ENCODE measurements at regions not wholly inside any gene's neighbourhood (a gene's known extent, or its start where the extent isn't known, plus 50 kb on each side); places are given as distances from the start of the nearest gene placed in this dataset.
A peak's percentile ranks its signal among the peaks of the same experiment; 100 is the strongest.

DNA sequence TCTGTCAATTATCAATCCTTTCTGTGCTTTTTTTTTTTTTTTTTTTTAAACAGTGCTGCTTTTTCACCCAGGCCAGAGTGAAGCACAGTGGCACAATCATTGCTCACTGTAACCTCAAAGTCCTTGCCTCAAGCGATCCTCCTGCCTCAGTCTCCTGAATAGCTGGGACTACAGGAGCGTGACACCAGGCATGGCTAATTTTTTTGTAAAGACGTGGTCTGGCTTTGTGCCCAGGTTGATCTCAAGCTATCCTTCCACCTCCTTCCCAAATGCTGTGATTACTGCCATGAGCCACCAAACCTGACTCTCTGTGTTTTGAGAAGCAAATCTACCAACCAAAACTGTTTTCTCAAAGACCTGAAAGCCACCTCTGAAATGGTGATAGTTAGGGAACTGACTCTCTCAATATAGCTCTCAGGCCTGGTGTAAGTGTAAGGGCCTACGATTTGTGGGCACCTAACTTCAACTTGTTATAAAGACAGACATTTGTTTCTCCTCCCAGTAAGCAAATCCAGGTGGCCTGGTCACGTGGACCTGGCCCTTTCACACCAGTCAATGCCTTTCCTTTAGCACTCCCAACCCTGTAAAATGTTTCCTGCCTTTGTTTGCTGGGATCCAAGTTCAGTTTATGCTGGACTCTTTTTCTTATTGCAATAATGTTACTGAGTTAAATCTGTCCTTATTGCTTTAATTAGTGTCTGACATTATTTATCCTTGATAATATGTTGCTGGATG lies 2015.9 kb downstream of the PCDH7 start:
- Histone ChIP-seq H3K36me3 (no peaks in the 10 kb centered on the region), H3K9me3 (no peaks in the 10 kb centered on the region), H3K27ac (no peak overlapping the region), H3K4me3 (no peak overlapping the region), H3K27me3 (no peaks in the 10 kb centered on the region), H3K4me1 (no peaks in the 10 kb centered on the region)
- TF ChIP-seq, protein P1, sequence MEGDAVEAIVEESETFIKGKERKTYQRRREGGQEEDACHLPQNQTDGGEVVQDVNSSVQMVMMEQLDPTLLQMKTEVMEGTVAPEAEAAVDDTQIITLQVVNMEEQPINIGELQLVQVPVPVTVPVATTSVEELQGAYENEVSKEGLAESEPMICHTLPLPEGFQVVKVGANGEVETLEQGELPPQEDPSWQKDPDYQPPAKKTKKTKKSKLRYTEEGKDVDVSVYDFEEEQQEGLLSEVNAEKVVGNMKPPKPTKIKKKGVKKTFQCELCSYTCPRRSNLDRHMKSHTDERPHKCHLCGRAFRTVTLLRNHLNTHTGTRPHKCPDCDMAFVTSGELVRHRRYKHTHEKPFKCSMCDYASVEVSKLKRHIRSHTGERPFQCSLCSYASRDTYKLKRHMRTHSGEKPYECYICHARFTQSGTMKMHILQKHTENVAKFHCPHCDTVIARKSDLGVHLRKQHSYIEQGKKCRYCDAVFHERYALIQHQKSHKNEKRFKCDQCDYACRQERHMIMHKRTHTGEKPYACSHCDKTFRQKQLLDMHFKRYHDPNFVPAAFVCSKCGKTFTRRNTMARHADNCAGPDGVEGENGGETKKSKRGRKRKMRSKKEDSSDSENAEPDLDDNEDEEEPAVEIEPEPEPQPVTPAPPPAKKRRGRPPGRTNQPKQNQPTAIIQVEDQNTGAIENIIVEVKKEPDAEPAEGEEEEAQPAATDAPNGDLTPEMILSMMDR (IDR thresholded peaks at IDR 0.05) = no peak
- no peak for DNase-seq
- ATAC-seq = no peak
- intact Hi-C loops (cut with DNase I) = no loop called here

DNA sequence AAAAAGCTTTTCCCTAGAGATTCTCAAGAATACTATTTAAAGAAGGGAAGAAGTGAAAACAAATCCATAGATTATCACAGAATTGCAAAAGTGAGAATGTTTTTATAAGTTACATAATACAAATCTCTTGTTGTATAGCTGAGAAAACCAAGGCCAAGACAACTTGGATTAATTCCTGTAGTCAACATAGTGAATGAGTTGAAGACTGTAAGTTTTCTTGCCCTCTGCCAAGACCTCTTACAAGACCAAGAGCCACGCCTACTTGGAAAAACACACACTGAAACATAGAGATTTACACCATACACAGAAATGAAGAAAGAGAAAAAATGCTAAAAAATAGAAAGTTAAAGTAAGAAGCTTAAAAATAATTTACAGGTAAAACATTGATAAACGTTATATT lies 2024.0 kb downstream of the PCDH7 start:
- no peaks in the 10 kb centered on the region for H3K36me3 ChIP-seq
- no peaks in the 10 kb centered on the region for H3K27me3 ChIP-seq
- no peak overlapping the region for H3K4me3 ChIP-seq
- TF ChIP-seq, protein P1 (IDR thresholded peaks at IDR 0.05) = no peak
- no peaks in the 10 kb centered on the region for H3K9me3 ChIP-seq
- DNase-seq = no peak
- H3K27ac ChIP-seq = no peak overlapping the region
- intact Hi-C loops (cut with DNase I) = no loop called here
- ATAC-seq = no peak
- H3K4me1 ChIP-seq = no peaks in the 10 kb centered on the region

DNA sequence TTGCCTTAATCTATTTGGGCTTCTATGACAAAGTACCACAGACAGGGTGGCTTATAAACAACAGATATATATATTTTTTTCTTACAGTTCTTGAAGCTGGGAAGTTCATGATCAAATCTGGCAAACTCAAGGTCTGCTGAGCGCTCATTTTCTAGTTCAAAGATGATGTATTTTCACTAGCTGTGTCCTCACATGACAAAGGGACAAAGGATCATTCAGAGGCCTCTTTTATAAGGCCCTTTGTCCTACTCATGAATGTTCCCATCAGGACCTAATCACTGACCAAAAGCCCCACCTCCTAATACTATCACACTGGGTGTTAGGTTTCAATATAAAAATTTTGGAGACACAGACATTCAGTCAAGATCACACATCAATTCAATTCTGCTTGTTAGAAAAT lies 2025.2 kb downstream of the PCDH7 start:
- no peaks in the 10 kb centered on the region for H3K9me3 ChIP-seq
- TF ChIP-seq, protein P1 (IDR thresholded peaks at IDR 0.05) = no peak
- H3K27ac ChIP-seq = no peak overlapping the region
- H3K27me3 ChIP-seq = no peaks in the 10 kb centered on the region
- intact Hi-C loops (cut with DNase I) = no loop called here
- H3K36me3 ChIP-seq = no peaks in the 10 kb centered on the region
- DNase-seq (no peak), ATAC-seq (no peak)
- no peaks in the 10 kb centered on the region for H3K4me1 ChIP-seq
- H3K4me3 ChIP-seq = no peak overlapping the region

DNA sequence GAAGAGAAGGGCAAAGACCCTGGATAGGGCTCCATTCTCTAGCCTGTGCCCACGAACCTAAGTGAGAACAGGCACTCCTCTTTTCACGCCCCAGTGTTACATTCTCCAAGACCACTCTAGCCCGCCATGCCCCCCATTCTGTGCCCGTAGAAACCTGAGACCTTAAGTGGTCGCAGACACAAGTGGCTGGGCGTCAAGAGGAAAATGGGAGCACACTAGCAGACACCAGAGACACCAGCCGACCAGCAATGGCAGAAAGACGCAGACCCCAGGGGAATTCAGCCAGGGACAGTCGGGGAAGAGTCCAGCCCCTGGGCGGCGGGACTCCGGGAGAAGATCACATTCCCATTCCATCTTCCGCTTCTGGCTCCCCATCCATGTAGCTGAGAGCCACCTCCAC lies 2027.9 kb downstream of the PCDH7 start:
- no peak for ATAC-seq

DNA sequence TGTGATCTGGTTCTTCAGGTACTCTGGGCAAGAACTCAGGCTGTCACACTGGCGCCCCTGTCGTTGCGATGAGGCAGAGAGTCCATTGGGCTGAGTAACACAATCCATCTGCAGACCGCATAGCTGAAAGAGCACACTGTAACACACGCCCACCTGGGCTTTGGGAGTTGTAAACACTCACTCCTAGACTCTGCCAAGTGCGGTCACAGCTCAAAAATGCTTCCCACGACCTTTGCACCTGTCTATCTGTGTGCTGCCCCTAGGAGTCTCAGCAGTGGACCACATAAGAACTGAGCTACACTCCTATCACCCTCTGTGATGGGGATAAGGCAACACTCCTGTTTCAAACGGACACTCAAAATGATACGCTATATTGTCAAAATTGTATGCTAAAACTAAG lies 2028.3 kb downstream of the PCDH7 start:
- H3K4me1 ChIP-seq = no peaks in the 10 kb centered on the region
- ATAC-seq (no peak), DNase-seq (no peak)
- TF ChIP-seq, protein P1 (IDR thresholded peaks at IDR 0.05) = no peak
- H3K27ac ChIP-seq = no peak overlapping the region
- no peaks in the 10 kb centered on the region for H3K9me3 ChIP-seq
- intact Hi-C loops (cut with DNase I) = no loop called here
- H3K27me3 ChIP-seq = no peaks in the 10 kb centered on the region
- no peaks in the 10 kb centered on the region for H3K36me3 ChIP-seq
- H3K4me3 ChIP-seq = no peak overlapping the region

More for the DNA sequence above, 2027.9 kb downstream of the PCDH7 start:
- H3K9me3 ChIP-seq = no peaks in the 10 kb centered on the region
- H3K4me3 ChIP-seq = no peak overlapping the region
- TF ChIP-seq, protein P1 (IDR thresholded peaks at IDR 0.05) = no peak
- H3K27me3 ChIP-seq = no peaks in the 10 kb centered on the region
- H3K4me1 ChIP-seq = no peaks in the 10 kb centered on the region
- DNase-seq = no peak
- H3K36me3 ChIP-seq = no peaks in the 10 kb centered on the region
- no peak overlapping the region for H3K27ac ChIP-seq
- intact Hi-C loops (cut with DNase I) = no loop called here

DNA sequence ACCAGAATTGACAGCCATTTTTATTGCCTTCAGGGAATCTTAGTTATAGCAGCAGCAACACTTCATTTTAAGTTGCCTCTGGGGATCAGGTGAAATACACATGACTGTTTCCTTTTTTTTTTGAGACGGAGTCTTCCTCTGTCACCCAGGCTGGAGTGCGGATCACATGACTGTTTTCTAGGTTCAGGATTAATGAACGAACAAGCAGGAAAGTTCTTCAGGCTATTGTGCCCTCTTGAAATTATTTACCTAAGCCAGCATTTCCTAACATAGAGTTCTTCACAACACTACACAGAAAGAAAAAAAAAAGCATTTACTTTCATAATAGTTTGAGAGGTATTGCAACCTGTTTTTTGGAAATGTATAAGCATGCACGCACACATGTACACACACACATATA lies 2032.8 kb downstream of the PCDH7 start:
- DNase-seq (no peak), ATAC-seq (peak; percentile 77)
- H3K9me3 ChIP-seq = peaks cover 5% of the 10 kb centered on the region
- H3K27ac ChIP-seq = no peak overlapping the region
- H3K27me3 ChIP-seq = no peaks in the 10 kb centered on the region
- H3K4me3 ChIP-seq = no peak overlapping the region
- TF ChIP-seq, protein P1 (IDR thresholded peaks at IDR 0.05) = no peak
- H3K36me3 ChIP-seq = no peaks in the 10 kb centered on the region
- no peaks in the 10 kb centered on the region for H3K4me1 ChIP-seq
- intact Hi-C loops (cut with DNase I) = no loop called here
